HEK293T (cell line): ENCODE measurements at regions not wholly inside any gene's neighbourhood (a gene's known extent, or its start where the extent isn't known, plus 50 kb on each side); places are given as distances from the start of the nearest gene placed in this dataset.

Experiments used
- ARNT ChIP-seq: fragments of 450-650 bp; IDR thresholded peaks from 2 replicates; pipeline ENCODE4 v1.6.1; 2017; ENCODE audit warnings: mild to moderate bottlenecking
- FOXK2 ChIP-seq: fragments of 450-650 bp; IDR thresholded peaks from 2 replicates; pipeline ENCODE4 v1.6.1; 2016; ENCODE audit warnings: mild to moderate bottlenecking
- LEF1 ChIP-seq: fragments of 450-650 bp; IDR thresholded peaks from 2 replicates; pipeline ENCODE4 v1.6.1; 2017; ENCODE audit warnings: mild to moderate bottlenecking, borderline replicate concordance
- SP1 ChIP-seq: fragments of 450-650 bp; IDR thresholded peaks from 2 replicates; pipeline ENCODE4 v1.6.1; 2017
- TARDBP ChIP-seq: fragments of 450-650 bp; IDR thresholded peaks from 2 replicates; pipeline ENCODE4 v1.6.1; 2016

DNA sequence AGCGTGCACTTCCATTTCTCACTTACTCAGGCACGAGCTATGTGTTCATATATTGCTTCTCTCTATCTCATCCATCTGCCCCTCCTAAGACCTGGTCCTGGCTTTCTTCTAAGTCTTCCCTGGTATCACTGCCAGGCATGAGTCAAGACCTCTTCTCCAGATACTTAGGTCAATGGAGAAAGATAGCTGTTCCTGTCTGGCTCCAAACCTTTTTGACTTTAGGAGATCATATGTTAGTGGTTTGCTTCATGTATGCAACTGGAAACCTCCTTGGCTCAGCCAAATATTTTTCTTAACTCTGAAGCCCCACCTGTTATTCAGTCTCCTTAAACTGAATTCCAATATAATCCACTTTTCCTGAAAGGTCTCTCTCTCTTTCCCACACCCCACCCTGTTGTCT is 211.6 kb upstream of the PTBP2 start:
- TF ChIP-seq SP1 = no peak
- no peak for TF ChIP-seq TARDBP
- TF ChIP-seq LEF1 = no peak
- TF ChIP-seq FOXK2 = no peak
- TF ChIP-seq ARNT = no peak
